ENCODE measurements at regions not wholly inside any gene's neighbourhood (a gene's known extent, or its start where the extent isn't known, plus 50 kb on each side); places are given as distances from the start of the nearest gene placed in this dataset.

GRCh38 chr3:110542552-110543150 is 529.0 kb upstream of the NECTIN3 start:
- no peak for DNase-seq (ENCODE audit: low spot score)

DNA sequence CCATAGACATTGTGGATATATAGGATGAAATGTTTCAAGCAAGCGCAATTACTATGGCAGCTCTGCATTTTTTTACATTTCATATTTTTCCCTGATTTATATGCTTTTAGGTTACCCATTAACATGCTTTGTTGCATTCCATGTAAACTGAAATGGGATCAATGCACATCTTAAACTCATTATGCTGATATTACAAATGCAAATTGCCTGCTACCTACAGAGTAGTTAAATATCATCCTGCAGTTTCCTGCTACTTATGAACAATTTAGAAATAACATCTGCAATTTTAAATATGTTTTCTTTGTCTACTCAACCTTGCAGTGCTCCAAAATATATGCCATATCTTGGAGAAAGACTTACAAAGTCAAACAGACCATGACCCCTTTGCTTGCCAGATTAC is 526.9 kb upstream of the NECTIN3 start:
- DNase-seq (ENCODE audit: low spot score), result no peak

DNA sequence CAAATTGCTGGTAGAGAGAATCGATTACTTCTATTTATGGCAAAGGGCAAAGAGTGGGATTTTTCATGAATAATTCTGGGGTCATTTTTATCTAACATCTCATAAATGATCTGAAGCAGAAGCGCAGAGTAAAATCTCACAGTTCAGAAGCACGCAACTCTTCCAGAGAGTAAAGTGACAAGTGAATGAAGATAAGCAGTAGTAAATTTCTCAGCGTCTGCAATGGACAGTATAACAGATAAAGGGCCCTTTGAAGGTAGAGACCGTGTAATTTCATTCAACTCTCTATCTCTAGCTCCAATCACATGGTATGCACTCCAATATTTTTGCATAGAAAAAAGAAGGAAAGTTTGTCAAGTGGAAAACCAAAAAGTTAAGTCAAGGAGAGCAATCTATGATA is 521.1 kb upstream of the NECTIN3 start:
- no peak for DNase-seq (ENCODE audit: low spot score)

DNA sequence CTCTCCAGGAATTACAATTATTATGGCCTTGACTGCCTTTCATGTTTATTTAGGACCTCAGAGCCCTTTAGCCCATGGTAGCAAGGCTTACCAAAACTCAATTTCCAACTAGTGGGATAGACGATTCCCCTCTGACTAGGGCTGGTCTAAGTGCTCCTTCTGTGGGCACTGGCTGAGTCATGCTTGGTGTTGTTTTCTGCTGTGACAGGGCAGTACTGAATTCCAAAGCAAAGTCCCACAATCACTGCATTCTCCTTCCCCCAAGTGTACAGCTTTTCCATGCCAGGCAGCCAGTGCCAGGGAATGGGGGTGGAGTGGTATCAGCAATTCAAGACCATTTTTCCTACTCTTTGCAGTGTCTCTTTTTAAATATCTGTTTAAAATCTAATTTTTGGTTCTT is 509.0 kb upstream of the NECTIN3 start:
- DNase-seq (ENCODE audit: low spot score), result no peak

GRCh38 chr3:110564674-110565073 is 506.9 kb upstream of the NECTIN3 start:
- no peak for DNase-seq (ENCODE audit: low spot score)

- no peak for DNase-seq (ENCODE audit: low spot score)
These were observed 504.6 kb upstream of the NECTIN3 start for GRCh38 chr3:110567029-110567428.

GRCh38 chr3:110568246-110568645 is 503.4 kb upstream of the NECTIN3 start:
- no peak for DNase-seq (ENCODE audit: low spot score)

DNA sequence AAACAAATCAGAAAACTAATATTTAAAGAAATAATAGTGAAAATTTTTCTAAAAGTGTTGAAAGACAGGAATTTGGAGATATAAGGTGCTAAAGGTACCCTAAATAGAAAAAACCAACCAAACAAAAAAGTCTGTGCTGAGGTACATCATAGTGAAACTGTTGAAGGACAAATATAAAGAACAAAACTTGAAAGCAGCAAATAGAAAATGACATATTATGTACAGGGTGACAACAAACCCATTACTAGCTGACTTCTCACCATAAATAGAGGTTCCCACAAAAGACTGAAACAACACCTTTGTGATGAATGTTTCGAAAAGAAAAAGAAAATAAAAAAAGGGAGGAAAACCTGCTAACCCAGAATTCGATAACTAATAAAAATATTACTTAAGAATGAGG is 502.5 kb upstream of the NECTIN3 start:
- DNase-seq (ENCODE audit: low spot score), result no peak

GRCh38 chr3:110575702-110576101 is 495.9 kb upstream of the NECTIN3 start:
- DNase-seq (ENCODE audit: low spot score), result no peak

GRCh38 chr3:110576960-110577359 is 494.7 kb upstream of the NECTIN3 start:
- no peak for DNase-seq (ENCODE audit: low spot score)

DNA sequence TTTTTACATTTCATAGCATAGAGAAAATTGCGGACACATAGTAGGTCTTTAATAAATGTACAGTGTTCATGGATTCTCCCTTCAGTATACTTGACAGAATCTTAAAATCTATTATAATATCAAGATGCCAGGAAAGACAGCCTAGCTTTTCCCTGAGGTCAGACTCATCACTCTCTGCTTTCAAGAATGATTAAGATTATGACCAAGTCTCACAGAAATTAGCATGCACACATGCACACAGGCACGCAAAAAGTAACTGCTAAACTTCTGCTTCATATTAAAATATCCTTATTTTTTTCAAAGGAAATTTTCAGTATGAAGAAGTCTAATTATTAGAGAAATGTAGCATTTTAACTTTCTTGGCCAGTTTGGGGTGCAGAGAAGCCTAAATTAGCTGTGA is 493.8 kb upstream of the NECTIN3 start:
- no peak for DNase-seq (ENCODE audit: low spot score)

DNA sequence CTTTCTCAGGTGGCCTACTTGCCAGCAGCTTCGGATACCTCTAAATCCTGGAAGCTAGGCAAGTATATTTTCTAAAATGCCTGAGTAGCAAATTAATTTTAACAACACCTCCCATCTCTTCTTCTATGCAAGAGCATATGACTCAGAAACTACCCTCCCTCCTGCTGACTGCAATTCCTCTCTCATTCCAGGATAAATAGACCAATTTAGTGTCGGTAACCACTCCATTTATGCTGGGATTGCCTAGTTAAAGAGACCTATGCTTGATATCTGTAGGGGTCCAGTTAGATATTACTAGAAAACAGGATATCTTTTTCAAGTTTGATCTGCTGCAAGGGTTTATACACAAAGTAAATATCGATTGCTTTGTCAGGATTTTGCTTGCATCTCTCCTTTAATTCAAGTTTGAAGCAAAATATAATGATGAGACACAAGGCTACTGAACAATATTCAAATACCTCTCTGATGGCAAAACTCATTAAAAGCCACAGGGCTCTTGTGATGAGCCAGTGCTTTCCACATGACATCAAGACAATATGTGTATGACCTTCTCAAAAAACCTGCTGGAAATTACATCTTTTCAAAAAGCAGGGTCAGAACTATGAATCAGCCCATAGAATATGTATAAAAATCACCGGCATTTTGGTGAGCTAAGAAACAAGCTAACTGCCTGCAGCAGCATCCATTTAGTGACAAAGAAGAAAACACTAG is 491.6 kb upstream of the NECTIN3 start:
- DNase-seq (ENCODE audit: low spot score), result no peak

GRCh38 chr3:110583373-110583935 is 488.2 kb upstream of the NECTIN3 start:
- no peak for DNase-seq (ENCODE audit: low spot score)

DNA sequence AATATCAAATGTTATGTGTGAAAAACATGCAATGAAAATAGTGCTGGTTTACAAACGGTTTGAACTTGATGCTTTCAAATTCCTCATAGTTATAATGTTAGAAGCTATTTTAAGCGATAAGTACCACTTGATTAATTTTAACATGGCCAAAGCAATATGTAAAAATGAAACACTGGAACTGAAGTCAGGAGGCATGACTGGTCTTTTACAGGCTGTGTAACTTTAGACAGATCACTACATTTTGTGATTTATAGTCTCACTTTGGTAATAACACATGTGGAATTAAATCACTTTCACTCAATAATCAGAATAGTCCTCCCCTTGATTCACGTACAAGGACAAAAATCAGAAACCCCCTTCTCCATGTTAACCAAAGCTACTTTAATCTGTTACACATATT is 482.7 kb upstream of the NECTIN3 start:
- DNase-seq (ENCODE audit: low spot score), result no peak

DNA sequence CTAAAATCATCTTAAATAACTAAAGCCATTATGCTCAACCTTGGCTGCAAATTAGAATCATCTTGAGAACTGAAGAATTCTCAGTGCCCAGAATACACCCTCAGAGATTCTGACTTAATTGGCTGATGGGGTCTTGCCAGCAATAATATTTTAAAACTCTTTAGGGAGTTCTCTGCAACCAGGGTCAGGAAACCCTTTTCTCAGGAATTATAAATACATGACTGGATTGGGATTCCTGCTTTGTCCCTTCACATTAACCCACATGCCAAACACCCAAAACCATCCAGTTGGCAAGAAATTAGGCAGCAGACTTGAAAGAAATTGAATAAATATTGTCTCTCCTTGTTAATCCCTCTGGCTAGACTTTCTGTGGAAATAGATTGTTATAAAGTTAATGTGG is 482.3 kb upstream of the NECTIN3 start:
- DNase-seq (ENCODE audit: low spot score), result no peak

- DNase-seq (ENCODE audit: low spot score), result no peak
These were observed 477.9 kb upstream of the NECTIN3 start for GRCh38 chr3:110593749-110594148.

DNA sequence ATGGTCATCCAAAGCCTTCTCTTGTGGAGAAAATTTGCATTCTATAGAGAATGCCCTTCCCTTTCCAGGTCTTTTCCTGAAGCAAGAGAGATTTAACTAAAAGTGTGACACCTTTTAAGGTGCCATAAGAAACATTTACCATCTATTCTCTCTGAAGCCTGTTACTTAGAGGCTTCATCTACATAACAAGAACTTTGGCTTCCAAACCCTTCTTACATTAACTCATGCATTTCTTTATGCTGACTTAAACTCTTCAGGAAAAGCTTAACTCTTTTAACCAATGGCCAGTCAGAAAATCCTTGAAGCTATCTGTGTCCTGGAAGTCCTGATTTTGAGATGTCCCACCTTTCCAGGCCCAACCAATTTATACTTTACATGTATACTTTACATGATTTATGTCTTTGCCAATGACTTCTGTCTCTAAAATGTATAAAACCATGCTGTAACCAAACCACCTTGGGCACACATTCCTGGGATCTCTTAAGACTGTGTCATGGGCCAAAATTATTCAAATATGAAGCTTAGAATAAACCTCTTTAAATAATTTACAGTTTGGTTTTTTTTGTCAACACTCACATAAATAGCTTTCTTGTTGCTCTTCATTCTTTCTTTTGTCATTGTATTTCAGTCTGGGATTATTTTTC is 472.6 kb upstream of the NECTIN3 start:
- no peak for DNase-seq (ENCODE audit: low spot score)

- no peak for DNase-seq (ENCODE audit: low spot score)
These were observed 463.1 kb upstream of the NECTIN3 start for GRCh38 chr3:110608566-110608965.

- DNase-seq (ENCODE audit: low spot score), result no peak
These were observed 459.6 kb upstream of the NECTIN3 start for GRCh38 chr3:110612045-110612444.

DNA sequence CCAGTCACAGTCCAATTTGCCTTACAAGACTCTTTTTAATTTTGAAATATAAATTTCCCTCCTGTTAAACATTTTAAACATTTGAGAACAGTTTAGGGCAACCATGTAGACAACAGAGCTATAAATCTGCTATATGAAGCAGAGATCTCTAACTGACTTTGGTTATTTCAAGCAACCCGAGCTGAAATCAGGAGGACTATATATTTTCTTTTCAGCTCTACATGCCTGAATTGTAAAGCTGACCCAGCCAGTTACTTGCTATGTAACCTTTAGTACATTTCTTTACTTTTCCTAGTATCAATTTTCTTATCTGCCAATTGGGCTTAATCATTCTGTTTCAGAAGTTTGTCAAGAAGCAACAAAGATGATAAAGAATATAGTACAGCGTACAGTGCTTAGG is 457.4 kb upstream of the NECTIN3 start:
- DNase-seq (ENCODE audit: low spot score), result no peak

DNA sequence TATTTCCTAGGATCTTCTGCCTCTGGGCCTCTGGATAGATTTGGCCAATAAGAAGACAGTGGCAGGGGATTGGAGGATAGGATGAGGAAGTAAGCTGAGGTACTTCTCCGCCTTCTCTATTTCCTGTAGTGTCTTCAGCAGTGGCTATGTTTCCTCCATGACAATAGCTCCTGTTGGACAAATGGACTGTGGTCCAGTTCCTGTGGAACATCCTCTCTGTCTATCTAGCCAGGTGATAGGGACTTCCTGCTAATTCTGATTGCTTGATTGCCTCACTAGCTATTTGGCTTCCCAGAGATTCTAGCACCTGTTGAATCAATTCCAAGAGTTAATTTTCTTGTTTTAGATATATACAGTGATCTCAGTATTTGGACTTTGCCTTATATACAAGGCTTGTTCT is 456.2 kb upstream of the NECTIN3 start:
- DNase-seq (ENCODE audit: low spot score), result no peak

DNA sequence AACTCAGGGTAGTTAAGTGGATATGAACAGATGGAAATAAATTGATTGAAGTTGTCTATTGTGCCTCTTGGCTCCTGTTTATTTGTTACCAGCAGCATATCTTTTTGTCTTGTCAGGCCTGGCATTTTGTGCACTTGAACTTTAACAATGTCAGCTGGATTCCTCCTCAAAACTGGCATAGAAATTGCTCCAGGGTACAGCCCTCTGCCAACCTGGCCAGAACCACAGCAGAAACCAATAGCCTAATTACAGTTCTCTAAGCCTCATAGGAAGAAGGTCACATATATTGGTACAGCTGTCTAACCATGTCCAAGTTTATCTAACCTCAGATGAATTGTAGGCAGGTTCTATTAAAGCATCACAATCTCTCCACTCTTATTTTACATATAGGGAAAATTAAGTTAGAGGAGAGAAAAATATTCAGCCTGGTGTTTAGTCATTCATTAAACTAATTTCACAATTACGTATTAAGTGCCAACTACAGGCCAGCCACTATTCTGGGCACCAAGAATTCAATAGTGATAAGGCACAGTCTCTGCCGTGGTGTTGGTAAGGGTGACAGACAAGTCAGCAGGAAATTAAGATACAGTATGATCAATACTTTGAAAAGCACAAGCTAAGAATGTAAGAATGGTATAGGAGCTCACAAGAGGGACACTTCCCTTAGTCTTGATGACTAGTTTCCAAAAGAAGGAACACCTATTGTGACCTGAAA is 452.9 kb upstream of the NECTIN3 start:
- no peak for DNase-seq (ENCODE audit: low spot score)

- DNase-seq (ENCODE audit: low spot score), result no peak
These were observed 451.5 kb upstream of the NECTIN3 start for GRCh38 chr3:110620118-110620517.

Data from kidney capillary endothelial cell (primary cell).